Suprapubic skin (tissue), 4 donors: ENCODE measurements at regions not wholly inside any gene's neighbourhood (a gene's known extent, or its start where the extent isn't known, plus 50 kb on each side); places are given as distances from the start of the nearest gene placed in this dataset.

Experiments
- DNase-seq, 2 donors: peaks; one replicate each; pipeline ENCODE4 v3.0.0-alpha.2; 2019; ENCODE audit warnings: low spot score in 2 of 2
- H3K27ac ChIP-seq: fragments of 200-600 bp; sonication (generic); one replicate; pipeline ENCODE4 v1.5.1; 2019
- H3K27me3 ChIP-seq: fragments of 200-600 bp; sonication (generic); one replicate; pipeline ENCODE4 v1.5.1; 2019
- H3K36me3 ChIP-seq: fragments of 200-600 bp; sonication (generic); one replicate; pipeline ENCODE4 v1.5.1; 2019
- H3K4me1 ChIP-seq: fragments of 200-600 bp; sonication (generic); one replicate; pipeline ENCODE4 v1.5.1; 2019
- H3K4me3 ChIP-seq: fragments of 200-600 bp; sonication (generic); one replicate; pipeline ENCODE4 v1.5.1; 2019; ENCODE audit warnings: mild to moderate bottlenecking
- H3K9me3 ChIP-seq: fragments of 200-600 bp; sonication (generic); one replicate; pipeline ENCODE4 v1.5.1; 2019
- CTCF ChIP-seq, 2 donors: fragments of 200-600 bp in 1 of 2; fragments of 450-650 bp in 1 of 2; sonication (generic) in 1 of 2; IDR thresholded peaks; one replicate each; pipeline ENCODE4 v1.5.1; 2016 to 2019; ENCODE audit warnings: antibody characterized with exemption in 2 of 2, mild to moderate bottlenecking in 1 of 2, moderate library complexity in 1 of 2
- EP300 ChIP-seq: sonication (generic); formaldehyde crosslinking; IDR thresholded peaks from one replicate; pipeline ENCODE4 v1.6.1; 2017; ENCODE audit warnings: antibody characterized with exemption
- POLR2A ChIP-seq, 2 donors: fragments of 450-650 bp; IDR thresholded peaks; one replicate each; pipeline ENCODE4 v1.6.1; 2017; ENCODE audit warnings: antibody characterized with exemption in 2 of 2, mild to moderate bottlenecking in 2 of 2, moderate library complexity in 2 of 2
- POLR2AphosphoS5 ChIP-seq, 3 donors: sonication (generic); formaldehyde crosslinking; IDR thresholded peaks; one replicate each; pipeline ENCODE4 v1.6.1; 2017; ENCODE audit warnings: antibody characterized with exemption in 3 of 3
- WGBS: methylation state at CpG from one replicate; pipeline ENCODE4 v1.1.5; 2018; 5-methylcytosine and 5-hydroxymethylcytosine counted together

- Histone ChIP-seq H3K27ac (no peak overlapping the region), H3K36me3 (no peaks in the 10 kb centered on the region), H3K4me1 (no peaks in the 10 kb centered on the region), H3K9me3 (no peaks in the 10 kb centered on the region), H3K4me3 (no peak overlapping the region), H3K27me3 (no peaks in the 10 kb centered on the region)
- DNase-seq = no peak
- 38% methylated on average over 11 of the region's 11 CpGs for WGBS
- no peak for TF ChIP-seq POLR2A (IDR thresholded peaks at IDR 0.05)
- TF ChIP-seq POLR2AphosphoS5 (IDR thresholded peaks at IDR 0.05) = no peak
- no peak for TF ChIP-seq EP300
- TF ChIP-seq CTCF (IDR thresholded peaks at IDR 0.05) = no peak
Measured at GRCh38 chr19:31838163-31838815, 489.1 kb upstream of the TSHZ3 start.

GRCh38 chr19:31840371-31840770 is 491.1 kb upstream of the TSHZ3 start:
- H3K27ac ChIP-seq = no peak overlapping the region

GRCh38 chr19:31841755-31842154 is 492.5 kb upstream of the TSHZ3 start:
- Histone ChIP-seq H3K27me3 (no peaks in the 10 kb centered on the region), H3K9me3 (no peaks in the 10 kb centered on the region), H3K27ac (no peak overlapping the region), H3K4me3 (no peak overlapping the region), H3K4me1 (no peaks in the 10 kb centered on the region), H3K36me3 (no peaks in the 10 kb centered on the region)
- 88% methylated on average over 1 of the region's 1 CpG for WGBS
- DNase-seq = no peak
- no peak for TF ChIP-seq EP300
- no peak for TF ChIP-seq CTCF (IDR thresholded peaks at IDR 0.05)
- TF ChIP-seq POLR2A (IDR thresholded peaks at IDR 0.05) = no peak
- TF ChIP-seq POLR2AphosphoS5 (IDR thresholded peaks at IDR 0.05) = no peak

More at GRCh38 chr19:31840371-31840770, 491.1 kb upstream of the TSHZ3 start:
- Histone ChIP-seq H3K36me3 (no peaks in the 10 kb centered on the region), H3K4me1 (no peaks in the 10 kb centered on the region), H3K4me3 (no peak overlapping the region), H3K27me3 (no peaks in the 10 kb centered on the region), H3K9me3 (no peaks in the 10 kb centered on the region)
- WGBS = 89% methylated on average over 2 of the region's 2 CpGs
- no peak for DNase-seq
- TF ChIP-seq POLR2AphosphoS5 (IDR thresholded peaks at IDR 0.05) (no peak), CTCF (IDR thresholded peaks at IDR 0.05) (no peak), EP300 (no peak), POLR2A (IDR thresholded peaks at IDR 0.05) (no peak)

- TF ChIP-seq CTCF (IDR thresholded peaks at IDR 0.05) = no peak
- no peak for TF ChIP-seq POLR2AphosphoS5 (IDR thresholded peaks at IDR 0.05)
- no peak for TF ChIP-seq POLR2A (IDR thresholded peaks at IDR 0.05)
- Histone ChIP-seq H3K9me3 (peaks cover 24% of the 10 kb centered on the region), H3K4me3 (no peak overlapping the region), H3K36me3 (no peaks in the 10 kb centered on the region), H3K4me1 (no peaks in the 10 kb centered on the region), H3K27ac (no peak overlapping the region), H3K27me3 (no peaks in the 10 kb centered on the region)
- DNase-seq = no peak
- WGBS = 82% methylated on average over 3 of the region's 3 CpGs
Measured at GRCh38 chr19:31863122-31863521, 482.3 kb upstream of the ZNF507 start.

- no peaks in the 10 kb centered on the region for H3K9me3 ChIP-seq
- no peak for DNase-seq
- no peaks in the 10 kb centered on the region for H3K4me1 ChIP-seq
- no peak overlapping the region for H3K4me3 ChIP-seq
- no peaks in the 10 kb centered on the region for H3K36me3 ChIP-seq
- H3K27ac ChIP-seq = no peak overlapping the region
- 88% methylated on average over 4 of the region's 4 CpGs for WGBS
- no peaks in the 10 kb centered on the region for H3K27me3 ChIP-seq
- TF ChIP-seq CTCF (IDR thresholded peaks at IDR 0.05) (no peak), POLR2AphosphoS5 (IDR thresholded peaks at IDR 0.05) (no peak)
Measured at GRCh38 chr19:31874313-31874712, 471.1 kb upstream of the ZNF507 start.
